IPS-18c (cell line): ENCODE measurements at regions not wholly inside any gene's neighbourhood (a gene's known extent, or its start where the extent isn't known, plus 50 kb on each side); places are given as distances from the start of the nearest gene placed in this dataset.
"Not testable (repeated sequence)": the region's sequence is repeated elsewhere in the genome, so short reads cannot be mapped to it uniquely, and the experiment has no call there.

Source experiments
- H3K4me3 ChIP-seq: 2 replicates; pipeline ENCODE4 v1.7.0; 2013; ENCODE audit warnings: low read depth, mild to moderate bottlenecking, low read length, moderate library complexity; ENCODE audit not compliant: insufficient read depth
- H3K9me3 ChIP-seq: one replicate; pipeline ENCODE4 v1.6.1; 2013; ENCODE audit warnings: mild to moderate bottlenecking, low read length, moderate library complexity; ENCODE audit not compliant: control insufficient read depth, insufficient read depth

- H3K9me3 ChIP-seq = no peaks in the 10 kb centered on the region
- H3K4me3 ChIP-seq = no peak overlapping the region
These were observed 136.0 kb downstream of the LMLN start for GRCh38 chr3:198096015-198096414.

GRCh38 chr3:198097048-198097447 lies 137.0 kb downstream of the LMLN start:
- no peak overlapping the region for H3K4me3 ChIP-seq
- no peaks in the 10 kb centered on the region for H3K9me3 ChIP-seq

GRCh38 chr3:198098661-198099081 lies 138.7 kb downstream of the LMLN start:
- H3K4me3 ChIP-seq, H3K9me3 ChIP-seq: not testable (repeated sequence)

GRCh38 chr3:198103070-198103469 lies 143.1 kb downstream of the LMLN start:
- H3K9me3 ChIP-seq, H3K4me3 ChIP-seq: not testable (repeated sequence)

GRCh38 chr3:198106265-198106664 lies 146.2 kb downstream of the LMLN start:
- no peak overlapping the region for H3K4me3 ChIP-seq

GRCh38 chr3:198107840-198108734 lies 148.1 kb downstream of the LMLN start:
- H3K9me3 ChIP-seq = no peaks in the 10 kb centered on the region
- no peak overlapping the region for H3K4me3 ChIP-seq

More at GRCh38 chr3:198106265-198106664, 146.2 kb downstream of the LMLN start:
- H3K9me3 ChIP-seq = no peaks in the 10 kb centered on the region

GRCh38 chr3:198109883-198110282 lies 149.9 kb downstream of the LMLN start:
- Histone ChIP-seq H3K9me3 (peaks cover 2% of the 10 kb centered on the region), H3K4me3 (no peak overlapping the region)

- Histone ChIP-seq H3K9me3 (peaks cover 2% of the 10 kb centered on the region), H3K4me3 (no peak overlapping the region)
These were observed 152.0 kb downstream of the LMLN start for GRCh38 chr3:198112031-198112430.

- Histone ChIP-seq H3K4me3 (peak overlapping the region; percentile 28; the same call in 1 of the 2 replicates), H3K9me3 (peaks cover 2% of the 10 kb centered on the region)
These were observed 153.4 kb downstream of the LMLN start for GRCh38 chr3:198113206-198114053.

- H3K9me3 ChIP-seq, H3K4me3 ChIP-seq: not testable (repeated sequence)
These were observed 154.5 kb downstream of the LMLN start for GRCh38 chr3:198114516-198114915.

GRCh38 chr3:198122184-198122583 lies 162.2 kb downstream of the LMLN start:
- H3K9me3 ChIP-seq, H3K4me3 ChIP-seq: not testable (repeated sequence)

GRCh38 chr3:198137038-198137835 lies 177.2 kb downstream of the LMLN start:
- not testable (repeated sequence) for H3K4me3 ChIP-seq, H3K9me3 ChIP-seq

GRCh38 chr3:198138205-198138604 lies 178.2 kb downstream of the LMLN start:
- not testable (repeated sequence) for H3K9me3 ChIP-seq, H3K4me3 ChIP-seq

- H3K9me3 ChIP-seq, H3K4me3 ChIP-seq: not testable (repeated sequence)
These were observed 179.0 kb downstream of the LMLN start for GRCh38 chr3:198139037-198139436.

- H3K9me3 ChIP-seq = not testable (repeated sequence)
These were observed 179.6 kb downstream of the LMLN start for GRCh38 chr3:198139513-198140167.

GRCh38 chr3:198143300-198144137 lies 183.5 kb downstream of the LMLN start:
- H3K9me3 ChIP-seq, H3K4me3 ChIP-seq: not testable (repeated sequence)

More at GRCh38 chr3:198139513-198140167, 179.6 kb downstream of the LMLN start:
- not testable (repeated sequence) for H3K4me3 ChIP-seq
